ENCODE measurements at regions not wholly inside any gene's neighbourhood (a gene's known extent, or its start where the extent isn't known, plus 50 kb on each side); places are given as distances from the start of the nearest gene placed in this dataset.
A peak's percentile ranks its signal among the peaks of the same experiment; 100 is the strongest.

DNA sequence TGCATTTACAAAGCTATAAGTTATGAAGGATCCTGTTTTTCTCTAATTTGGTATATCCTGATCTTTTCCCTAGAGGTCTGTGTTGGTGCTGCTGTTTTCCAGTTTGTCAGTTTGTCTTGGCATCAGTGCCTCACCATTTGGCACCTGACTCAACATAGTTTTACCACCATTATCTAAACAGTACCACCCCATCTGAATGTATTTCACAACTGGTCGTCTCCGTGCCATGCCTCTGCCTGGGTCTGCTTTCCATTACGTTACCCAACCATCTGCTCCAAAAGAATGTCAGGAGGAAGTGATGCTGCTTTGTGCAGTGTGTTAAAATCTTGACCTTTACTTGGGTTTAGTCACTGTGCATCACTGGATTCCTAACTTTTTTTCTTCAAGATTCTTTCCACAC is 129.3 kb upstream of the RASSF8 start:
- ChIA-PET CTCF (interaction anchor here (1.0 to 1.2 kb wide), 2 partner anchors 393 to 442 kb away, joined by 3 to 4 read pairs; no protein-coding TSS in a partner anchor), POLR2A (no interaction called here)
- peak overlapping the region; percentile 73 for H3K27ac ChIP-seq (ENCODE audit: low read depth, low read length)

GRCh38 chr12:25830456-25830855 is 128.0 kb upstream of the RASSF8 start:
- no peak for TF ChIP-seq CTCF (IDR thresholded peaks at IDR 0.05; ENCODE audit: low read depth, low read length)
- POLR2A ChIA-PET = interaction anchor here (0.6 kb wide), 1 partner anchor 63 kb away, joined by 4 read pairs; no protein-coding TSS in a partner anchor
- H3K27ac ChIP-seq (ENCODE audit: low read depth, low read length) = no peak overlapping the region
- CTCF ChIA-PET = no interaction called here
- no peaks in the 10 kb centered on the region; the same call in 1 of the 2 replicates for H3K9me3 ChIP-seq (ENCODE audit: control insufficient read depth, insufficient read depth, low read length)
- no peaks in the 10 kb centered on the region for H3K27me3 ChIP-seq (ENCODE audit: control insufficient read depth, insufficient read depth, low read length)
- no peak for DNase-seq (ENCODE audit: low read depth, low spot score)
- no peak overlapping the region for H3K4me3 ChIP-seq (ENCODE audit: low read depth, low read length)

More for the DNA sequence above, 129.3 kb upstream of the RASSF8 start:
- Histone ChIP-seq H3K27me3 (ENCODE audit: control insufficient read depth, insufficient read depth, low read length) (no peaks in the 10 kb centered on the region), H3K4me3 (ENCODE audit: low read depth, low read length) (no peak overlapping the region), H3K9me3 (ENCODE audit: control insufficient read depth, insufficient read depth, low read length) (no peaks in the 10 kb centered on the region; the same call in 1 of the 2 replicates)
- no peak; the same call in 1 of the 2 replicates for TF ChIP-seq CTCF (IDR thresholded peaks at IDR 0.05; ENCODE audit: low read depth, low read length)
- peak; percentile 91 for DNase-seq (ENCODE audit: low read depth, low spot score)

DNA sequence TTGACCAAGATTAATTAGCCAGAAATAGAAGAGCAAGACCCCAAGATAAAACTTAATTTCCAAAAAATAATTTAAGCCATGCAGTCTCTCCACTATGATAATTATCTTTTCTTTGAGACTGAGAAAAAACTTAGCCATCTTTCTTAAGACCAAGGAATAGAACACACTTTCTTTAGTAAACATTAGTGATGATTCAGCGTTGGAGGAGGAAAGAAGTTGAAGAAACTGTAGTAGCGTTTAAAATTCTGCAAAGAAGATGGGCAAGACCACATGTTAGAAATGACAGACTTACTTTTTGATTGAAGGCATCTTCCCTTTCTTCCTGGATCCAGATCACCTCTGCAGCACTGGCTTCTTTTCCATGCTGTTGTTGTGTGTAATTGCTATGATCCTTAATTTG is 124.8 kb upstream of the RASSF8 start:
- no peak for TF ChIP-seq CTCF (IDR thresholded peaks at IDR 0.05; ENCODE audit: low read depth, low read length)
- no peaks in the 10 kb centered on the region for H3K9me3 ChIP-seq (ENCODE audit: control insufficient read depth, insufficient read depth, low read length)
- no peaks in the 10 kb centered on the region for H3K27me3 ChIP-seq (ENCODE audit: control insufficient read depth, insufficient read depth, low read length)
- H3K27ac ChIP-seq (ENCODE audit: low read depth, low read length) = no peak overlapping the region
- no peak overlapping the region for H3K4me3 ChIP-seq (ENCODE audit: low read depth, low read length)
- DNase-seq (ENCODE audit: low read depth, low spot score) = no peak
- ChIA-PET CTCF (no interaction called here), POLR2A (interaction anchor here (0.6 kb wide), 1 partner anchor 126 kb away, joined by 3 read pairs; no protein-coding TSS in a partner anchor)

DNA sequence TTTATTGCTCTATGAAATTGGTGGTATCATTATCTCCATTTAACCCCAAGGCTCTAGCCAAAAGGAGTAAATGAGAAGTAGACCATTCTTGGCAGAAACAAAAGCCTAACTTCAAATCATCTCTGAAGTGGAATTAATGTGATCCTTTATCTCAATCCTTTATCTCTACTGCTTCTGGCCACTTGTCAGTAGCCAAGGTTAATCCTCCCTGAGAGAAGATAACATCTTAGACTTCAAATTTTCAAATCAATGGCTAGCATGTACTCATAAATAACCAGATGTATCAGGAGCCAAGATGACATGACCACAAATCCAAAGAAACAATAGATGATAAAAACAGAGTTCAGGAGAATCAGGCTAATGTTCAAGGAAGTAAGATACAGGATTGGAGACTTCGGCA is 123.1 kb upstream of the RASSF8 start:
- Histone ChIP-seq H3K9me3 (ENCODE audit: control insufficient read depth, insufficient read depth, low read length) (no peaks in the 10 kb centered on the region), H3K27ac (ENCODE audit: low read depth, low read length) (no peak overlapping the region), H3K27me3 (ENCODE audit: control insufficient read depth, insufficient read depth, low read length) (no peaks in the 10 kb centered on the region), H3K4me3 (ENCODE audit: low read depth, low read length) (no peak overlapping the region)
- TF ChIP-seq CTCF (IDR thresholded peaks at IDR 0.05; ENCODE audit: low read depth, low read length) = no peak
- ChIA-PET POLR2A (no interaction called here), CTCF (no interaction called here)
- DNase-seq (ENCODE audit: low read depth, low spot score) = no peak

- CTCF ChIA-PET = no interaction called here
- H3K27ac ChIP-seq (ENCODE audit: low read depth, low read length) = no peak overlapping the region
- no peaks in the 10 kb centered on the region for H3K27me3 ChIP-seq (ENCODE audit: control insufficient read depth, insufficient read depth, low read length)
- POLR2A ChIA-PET = no interaction called here
- no peak for TF ChIP-seq CTCF (IDR thresholded peaks at IDR 0.05; ENCODE audit: low read depth, low read length)
- no peaks in the 10 kb centered on the region for H3K9me3 ChIP-seq (ENCODE audit: control insufficient read depth, insufficient read depth, low read length)
- DNase-seq (ENCODE audit: low read depth, low spot score) = no peak
- no peak overlapping the region for H3K4me3 ChIP-seq (ENCODE audit: low read depth, low read length)
Measured at GRCh38 chr12:25838007-25838406, 120.5 kb upstream of the RASSF8 start.

Data from AG04450 (cell line).